ENCODE measurements at regions not wholly inside any gene's neighbourhood (a gene's known extent, or its start where the extent isn't known, plus 50 kb on each side); places are given as distances from the start of the nearest gene placed in this dataset.

GRCh38 chr13:90857921-90858320, 489.6 kb upstream of the MIR17HG start:
- BruUV-seq (replicated peaks): no TSS peak
- Histone ChIP-seq H3K9ac (ENCODE audit: low read length) (no peak overlapping the region), H3K9me3 (ENCODE audit: low read length) (no peaks in the 10 kb centered on the region), H3K4me2 (ENCODE audit: low read length) (no peak overlapping the region), H4K20me1 (ENCODE audit: low read length) (peaks cover 16% of the 10 kb centered on the region), H3K79me2 (ENCODE audit: low read length) (peaks cover 42% of the 10 kb centered on the region), H3K4me1 (ENCODE audit: insufficient read depth, low read length) (no peaks in the 10 kb centered on the region), H2AFZ (ENCODE audit: low read length) (no peak overlapping the region), H3K27me3 (ENCODE audit: low read length) (no peaks in the 10 kb centered on the region), H3K4me3 (ENCODE audit: low read length) (no peak overlapping the region), H3F3A (ENCODE audit: low read length, unreplicated experiment) (no peaks in the 10 kb centered on the region), H3K9me2 (replicated peaks; ENCODE audit: low read length) (no peaks in the 10 kb centered on the region), H3K36me3 (ENCODE audit: low read depth, low read length) (peaks cover 27% of the 10 kb centered on the region; the same call in 1 of the 2 replicates), H3K27ac (ENCODE audit: low read length) (no peak overlapping the region)
- intact Hi-C loops (cut with micrococcal nuclease): no loop called here
- DNase-seq: no peak
- POLR2A ChIA-PET (ENCODE audit: unreplicated experiment): no interaction called here
- ATAC-seq: no peak
- TF ChIP-seq CTCF (conservative IDR thresholded peaks at IDR 0.05; ENCODE audit: low read depth, low read length) (no peak), EZH2 (IDR thresholded peaks at IDR 0.05; ENCODE audit: low read length, unreplicated experiment) (no peak), EZH2phosphoT487 (IDR thresholded peaks at IDR 0.05; ENCODE audit: borderline replicate concordance, low read length) (no peak)
- CTCF ChIA-PET: no interaction called here

- Histone ChIP-seq H3K79me2 (ENCODE audit: low read length) (no peaks in the 10 kb centered on the region), H3K4me2 (ENCODE audit: low read length) (peak overlapping the region; percentile 37), H2AFZ (ENCODE audit: low read length) (no peak overlapping the region), H3K27me3 (ENCODE audit: low read length) (no peaks in the 10 kb centered on the region), H4K20me1 (ENCODE audit: low read length) (no peaks in the 10 kb centered on the region), H3K27ac (ENCODE audit: low read length) (peak overlapping the region; percentile 91), H3K4me3 (ENCODE audit: low read length) (no peak overlapping the region), H3K36me3 (ENCODE audit: low read depth, low read length) (peaks cover 3% of the 10 kb centered on the region; the same call in 1 of the 2 replicates), H3K9ac (ENCODE audit: low read length) (peak overlapping the region; percentile 20), H3K9me3 (ENCODE audit: low read length) (no peaks in the 10 kb centered on the region), H3K4me1 (ENCODE audit: insufficient read depth, low read length) (peaks cover 24% of the 10 kb centered on the region), H3F3A (ENCODE audit: low read length, unreplicated experiment) (peaks cover 8% of the 10 kb centered on the region), H3K9me2 (replicated peaks; ENCODE audit: low read length) (no peaks in the 10 kb centered on the region)
- no TSS peak for BruUV-seq (replicated peaks)
- intact Hi-C loops (cut with micrococcal nuclease): loop anchor here (1.0 to 10.0 kb wide), 7 partner anchors 27 to 939 kb away; no protein-coding TSS in a partner anchor
- POLR2A ChIA-PET (ENCODE audit: unreplicated experiment): interaction anchor here (0.5 to 0.6 kb wide), 2 partner anchors 9 to 137 kb away, joined by 5 read pairs; no protein-coding TSS in a partner anchor
- no peak for DNase-seq
- TF ChIP-seq CTCF (conservative IDR thresholded peaks at IDR 0.05; ENCODE audit: low read depth, low read length) (no peak), EZH2phosphoT487 (IDR thresholded peaks at IDR 0.05; ENCODE audit: borderline replicate concordance, low read length) (no peak), EZH2 (IDR thresholded peaks at IDR 0.05; ENCODE audit: low read length, unreplicated experiment) (no peak)
- CTCF ChIA-PET: interaction anchor here (0.6 kb wide), 1 partner anchor 361 kb away, joined by 3 read pairs; no protein-coding TSS in a partner anchor
- ATAC-seq: peak; percentile 7; the same call in 1 of the 2 replicates
Measured at GRCh38 chr13:90866006-90866405, 481.5 kb upstream of the MIR17HG start.

GRCh38 chr13:90867336-90867683, 480.2 kb upstream of the MIR17HG start:
- ChIA-PET CTCF (interaction anchor here (0.5 to 1.4 kb wide), 7 partner anchors 11 to 412 kb away, joined by 3 to 7 read pairs (median 4); no protein-coding TSS in a partner anchor), POLR2A (ENCODE audit: unreplicated experiment) (interaction anchor here (0.6 kb wide), 3 partner anchors 177 to 1173 kb away, joined by 3 to 5 read pairs (median 3); no protein-coding TSS in a partner anchor)
- intact Hi-C loops (cut with micrococcal nuclease): loop anchor here (1.0 to 10.0 kb wide), 6 partner anchors 150 to 940 kb away; no protein-coding TSS in a partner anchor
- Histone ChIP-seq H4K20me1 (ENCODE audit: low read length) (no peaks in the 10 kb centered on the region), H3K4me3 (ENCODE audit: low read length) (no peak overlapping the region), H3K79me2 (ENCODE audit: low read length) (no peaks in the 10 kb centered on the region), H2AFZ (ENCODE audit: low read length) (no peak overlapping the region), H3K9me2 (replicated peaks; ENCODE audit: low read length) (no peaks in the 10 kb centered on the region), H3K4me1 (ENCODE audit: insufficient read depth, low read length) (peaks cover 24% of the 10 kb centered on the region), H3K4me2 (ENCODE audit: low read length) (peak overlapping the region; percentile 50; the same call in 1 of the 2 replicates), H3K36me3 (ENCODE audit: low read depth, low read length) (no peaks in the 10 kb centered on the region; the same call in 1 of the 2 replicates), H3K9me3 (ENCODE audit: low read length) (no peaks in the 10 kb centered on the region), H3K27ac (ENCODE audit: low read length) (peak overlapping the region; percentile 91), H3K27me3 (ENCODE audit: low read length) (no peaks in the 10 kb centered on the region), H3F3A (ENCODE audit: low read length, unreplicated experiment) (peaks cover 8% of the 10 kb centered on the region), H3K9ac (ENCODE audit: low read length) (peak overlapping the region; percentile 63)
- no TSS peak for BruUV-seq (replicated peaks)
- DNase-seq (peak; percentile 86), ATAC-seq (peak; percentile 73)
- no peak for TF ChIP-seq EZH2 (IDR thresholded peaks at IDR 0.05; ENCODE audit: low read length, unreplicated experiment)
- peak; percentile 82 for TF ChIP-seq CTCF (conservative IDR thresholded peaks at IDR 0.05; ENCODE audit: low read depth, low read length)
- no peak for TF ChIP-seq EZH2phosphoT487 (IDR thresholded peaks at IDR 0.05; ENCODE audit: borderline replicate concordance, low read length)
